Dendritic cell treated with granulocyte-macrophage colony-stimulating factor and Interleukin-4, amounts not matched to agents 40 ng/mL and 50 ng/mL, for 4 days (primary cell): ENCODE measurements at regions not wholly inside any gene's neighbourhood (a gene's known extent, or its start where the extent isn't known, plus 50 kb on each side); places are given as distances from the start of the nearest gene placed in this dataset.

Source experiments
- H3K27ac Mint-ChIP-seq: one replicate; pipeline ENCODE4 v1.8.0; 2022; ENCODE audit warnings: mild to moderate bottlenecking, mixed read lengths
- H3K27me3 Mint-ChIP-seq: one replicate; pipeline ENCODE4 v1.8.0; 2022; ENCODE audit warnings: mild to moderate bottlenecking, mixed read lengths
- H3K36me3 Mint-ChIP-seq: one replicate; pipeline ENCODE4 v1.8.0; 2022; ENCODE audit warnings: low read depth, mixed read lengths
- H3K4me1 Mint-ChIP-seq: one replicate; pipeline ENCODE4 v1.8.0; 2022; ENCODE audit warnings: low read depth, mixed read lengths
- H3K4me3 Mint-ChIP-seq: one replicate; pipeline ENCODE4 v1.8.0; 2022; ENCODE audit warnings: mild to moderate bottlenecking, moderate library complexity, mixed read lengths
- H3K9me3 Mint-ChIP-seq: one replicate; pipeline ENCODE4 v1.8.0; 2022; ENCODE audit warnings: mixed read lengths
- intact Hi-C: fragments of 100-400 bp; cut with micrococcal nuclease; formaldehyde crosslinking; loops from one replicate; pipeline ENCODE4 v1.15.0; 2022

GRCh38 chr5:58346041-58346440 is 113.8 kb downstream of the PLK2 start:
- H3K27me3 Mint-ChIP-seq: no peaks in the 10 kb centered on the region
- H3K9me3 Mint-ChIP-seq: no peaks in the 10 kb centered on the region
- H3K4me3 Mint-ChIP-seq: no peak overlapping the region
- no peak overlapping the region for H3K27ac Mint-ChIP-seq
- no peaks in the 10 kb centered on the region for H3K36me3 Mint-ChIP-seq
- intact Hi-C loops: no loop called here
- H3K4me1 Mint-ChIP-seq: no peaks in the 10 kb centered on the region

GRCh38 chr5:58341476-58341875 is 118.4 kb downstream of the PLK2 start:
- Mint-ChIP-seq H3K27me3 (no peaks in the 10 kb centered on the region), H3K9me3 (peaks cover 8% of the 10 kb centered on the region), H3K4me1 (no peaks in the 10 kb centered on the region), H3K36me3 (no peaks in the 10 kb centered on the region), H3K27ac (no peak overlapping the region), H3K4me3 (no peak overlapping the region)
- intact Hi-C loops: no loop called here

DNA sequence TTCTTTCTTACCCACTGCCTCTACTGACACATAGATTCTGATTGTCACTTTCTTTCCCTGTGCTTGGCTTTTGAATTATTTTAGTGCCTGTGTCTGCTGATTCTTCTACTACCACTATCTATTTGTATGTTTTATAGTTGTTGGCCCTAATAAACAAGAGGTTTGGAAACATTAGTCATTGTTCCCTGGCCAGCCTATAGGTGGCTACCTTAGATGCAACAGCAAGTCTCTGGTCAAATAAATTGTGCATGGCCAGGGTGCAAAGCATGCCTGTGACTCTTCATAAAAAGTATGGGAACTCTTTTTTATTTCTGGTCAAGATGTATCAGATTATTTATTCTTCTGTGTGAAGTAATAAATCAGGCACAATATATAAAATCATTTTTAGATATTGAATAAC is 124.4 kb downstream of the PLK2 start:
- no peak overlapping the region for H3K27ac Mint-ChIP-seq
- no peaks in the 10 kb centered on the region for H3K36me3 Mint-ChIP-seq
- H3K4me1 Mint-ChIP-seq: no peaks in the 10 kb centered on the region
- H3K9me3 Mint-ChIP-seq: peaks cover 20% of the 10 kb centered on the region
- no peak overlapping the region for H3K4me3 Mint-ChIP-seq
- intact Hi-C loops: no loop called here
- no peaks in the 10 kb centered on the region for H3K27me3 Mint-ChIP-seq

GRCh38 chr5:58334035-58334434 is 125.9 kb downstream of the PLK2 start:
- H3K4me1 Mint-ChIP-seq: no peaks in the 10 kb centered on the region
- H3K36me3 Mint-ChIP-seq: no peaks in the 10 kb centered on the region
- H3K9me3 Mint-ChIP-seq: peaks cover 20% of the 10 kb centered on the region
- no peak overlapping the region for H3K4me3 Mint-ChIP-seq
- H3K27me3 Mint-ChIP-seq: no peaks in the 10 kb centered on the region
- intact Hi-C loops: no loop called here
- H3K27ac Mint-ChIP-seq: no peak overlapping the region

- no peak overlapping the region for H3K27ac Mint-ChIP-seq
- no peaks in the 10 kb centered on the region for H3K36me3 Mint-ChIP-seq
- intact Hi-C loops: no loop called here
- no peak overlapping the region for H3K4me3 Mint-ChIP-seq
- H3K4me1 Mint-ChIP-seq: no peaks in the 10 kb centered on the region
- H3K27me3 Mint-ChIP-seq: no peaks in the 10 kb centered on the region
- H3K9me3 Mint-ChIP-seq: peaks cover 12% of the 10 kb centered on the region
Measured at GRCh38 chr5:58330781-58331180, 129.1 kb downstream of the PLK2 start.

GRCh38 chr5:58327289-58327688 is 132.6 kb downstream of the PLK2 start:
- H3K27ac Mint-ChIP-seq: no peak overlapping the region
- intact Hi-C loops: no loop called here

GRCh38 chr5:58326022-58326421 is 133.9 kb downstream of the PLK2 start:
- Mint-ChIP-seq H3K27ac (no peak overlapping the region), H3K9me3 (no peaks in the 10 kb centered on the region), H3K36me3 (no peaks in the 10 kb centered on the region), H3K4me1 (no peaks in the 10 kb centered on the region), H3K27me3 (no peaks in the 10 kb centered on the region), H3K4me3 (no peak overlapping the region)
- intact Hi-C loops: no loop called here

More at GRCh38 chr5:58327289-58327688, 132.6 kb downstream of the PLK2 start:
- Mint-ChIP-seq H3K27me3 (no peaks in the 10 kb centered on the region), H3K4me1 (no peaks in the 10 kb centered on the region), H3K36me3 (no peaks in the 10 kb centered on the region), H3K9me3 (peaks cover under 1% of the 10 kb centered on the region), H3K4me3 (no peak overlapping the region)

DNA sequence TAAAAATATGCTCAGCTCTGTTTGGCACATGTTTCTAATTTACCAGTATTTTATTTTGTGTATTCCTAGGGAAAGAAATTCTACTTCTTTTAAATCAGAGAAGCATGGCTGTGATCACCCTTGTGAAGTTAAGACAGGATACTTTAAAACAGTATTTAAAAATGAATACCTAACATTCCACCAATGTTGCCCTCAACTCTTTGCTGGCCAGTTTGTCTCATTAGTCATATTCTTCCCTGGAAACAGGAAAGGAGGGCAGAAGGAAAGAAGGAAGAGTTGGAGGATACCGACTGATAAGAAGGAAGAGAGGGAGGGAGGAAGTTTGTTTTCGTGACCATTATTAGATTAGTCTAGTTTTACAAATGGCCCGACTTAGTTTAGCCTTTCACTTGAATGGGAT is 137.4 kb downstream of the PLK2 start:
- H3K4me3 Mint-ChIP-seq: no peak overlapping the region

GRCh38 chr5:58318468-58318867 is 141.4 kb downstream of the PLK2 start:
- Mint-ChIP-seq H3K27ac (no peak overlapping the region), H3K36me3 (no peaks in the 10 kb centered on the region), H3K4me3 (no peak overlapping the region), H3K9me3 (no peaks in the 10 kb centered on the region), H3K4me1 (no peaks in the 10 kb centered on the region), H3K27me3 (no peaks in the 10 kb centered on the region)
- intact Hi-C loops: no loop called here

More for the DNA sequence above, 137.4 kb downstream of the PLK2 start:
- no peaks in the 10 kb centered on the region for H3K9me3 Mint-ChIP-seq
- H3K4me1 Mint-ChIP-seq: no peaks in the 10 kb centered on the region
- no peaks in the 10 kb centered on the region for H3K27me3 Mint-ChIP-seq
- H3K36me3 Mint-ChIP-seq: no peaks in the 10 kb centered on the region
- no peak overlapping the region for H3K27ac Mint-ChIP-seq
- intact Hi-C loops: no loop called here

- H3K4me1 Mint-ChIP-seq: no peaks in the 10 kb centered on the region
- no peak overlapping the region for H3K4me3 Mint-ChIP-seq
Measured at GRCh38 chr5:58317808-58318207, 142.1 kb downstream of the PLK2 start.

DNA sequence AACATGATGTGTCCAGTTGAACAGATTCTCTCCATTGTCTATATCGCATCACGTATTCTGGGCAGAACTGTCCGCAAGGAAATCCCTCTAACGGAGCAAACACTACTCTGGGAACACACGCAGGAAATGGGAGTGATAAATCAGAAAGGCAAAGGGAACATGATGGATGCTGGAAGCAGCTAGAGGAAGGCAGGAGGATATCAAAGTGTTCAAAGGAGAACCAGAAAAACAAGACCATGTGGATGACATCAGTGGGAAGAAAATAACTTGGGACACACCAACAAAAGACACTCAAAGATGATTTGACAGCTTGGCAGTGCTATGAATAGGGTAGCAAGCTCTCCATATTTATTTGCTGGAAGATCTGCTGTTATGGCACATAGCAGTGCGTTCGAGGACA is 142.9 kb downstream of the PLK2 start:
- intact Hi-C loops: no loop called here
- Mint-ChIP-seq H3K36me3 (no peaks in the 10 kb centered on the region), H3K4me3 (no peak overlapping the region), H3K9me3 (no peaks in the 10 kb centered on the region), H3K27ac (no peak overlapping the region), H3K27me3 (no peaks in the 10 kb centered on the region), H3K4me1 (no peaks in the 10 kb centered on the region)

More at GRCh38 chr5:58317808-58318207, 142.1 kb downstream of the PLK2 start:
- H3K36me3 Mint-ChIP-seq: no peaks in the 10 kb centered on the region
- intact Hi-C loops: no loop called here
- no peaks in the 10 kb centered on the region for H3K9me3 Mint-ChIP-seq
- no peak overlapping the region for H3K27ac Mint-ChIP-seq
- H3K27me3 Mint-ChIP-seq: no peaks in the 10 kb centered on the region

DNA sequence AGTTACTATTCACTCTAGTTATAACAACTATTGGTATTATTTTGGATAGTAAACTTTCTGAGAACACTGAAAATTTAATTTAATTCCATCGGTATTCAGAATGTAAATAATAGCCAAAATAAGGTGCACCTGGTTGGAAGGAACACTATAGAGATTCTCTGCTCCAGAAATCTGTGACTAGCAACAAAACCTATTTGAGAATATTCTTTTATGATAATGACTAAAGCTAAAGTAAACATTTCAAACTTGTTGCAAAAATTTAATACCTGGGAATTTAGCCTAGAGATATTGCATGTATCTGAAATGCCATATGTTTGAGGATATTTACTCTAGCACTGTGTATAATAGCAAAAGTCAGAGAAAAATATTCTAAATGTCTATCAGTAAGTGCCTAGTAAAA is 144.1 kb downstream of the PLK2 start:
- H3K36me3 Mint-ChIP-seq: no peaks in the 10 kb centered on the region
- intact Hi-C loops: no loop called here
- H3K27ac Mint-ChIP-seq: no peak overlapping the region
- no peaks in the 10 kb centered on the region for H3K4me1 Mint-ChIP-seq
- no peaks in the 10 kb centered on the region for H3K27me3 Mint-ChIP-seq
- no peaks in the 10 kb centered on the region for H3K9me3 Mint-ChIP-seq
- no peak overlapping the region for H3K4me3 Mint-ChIP-seq

DNA sequence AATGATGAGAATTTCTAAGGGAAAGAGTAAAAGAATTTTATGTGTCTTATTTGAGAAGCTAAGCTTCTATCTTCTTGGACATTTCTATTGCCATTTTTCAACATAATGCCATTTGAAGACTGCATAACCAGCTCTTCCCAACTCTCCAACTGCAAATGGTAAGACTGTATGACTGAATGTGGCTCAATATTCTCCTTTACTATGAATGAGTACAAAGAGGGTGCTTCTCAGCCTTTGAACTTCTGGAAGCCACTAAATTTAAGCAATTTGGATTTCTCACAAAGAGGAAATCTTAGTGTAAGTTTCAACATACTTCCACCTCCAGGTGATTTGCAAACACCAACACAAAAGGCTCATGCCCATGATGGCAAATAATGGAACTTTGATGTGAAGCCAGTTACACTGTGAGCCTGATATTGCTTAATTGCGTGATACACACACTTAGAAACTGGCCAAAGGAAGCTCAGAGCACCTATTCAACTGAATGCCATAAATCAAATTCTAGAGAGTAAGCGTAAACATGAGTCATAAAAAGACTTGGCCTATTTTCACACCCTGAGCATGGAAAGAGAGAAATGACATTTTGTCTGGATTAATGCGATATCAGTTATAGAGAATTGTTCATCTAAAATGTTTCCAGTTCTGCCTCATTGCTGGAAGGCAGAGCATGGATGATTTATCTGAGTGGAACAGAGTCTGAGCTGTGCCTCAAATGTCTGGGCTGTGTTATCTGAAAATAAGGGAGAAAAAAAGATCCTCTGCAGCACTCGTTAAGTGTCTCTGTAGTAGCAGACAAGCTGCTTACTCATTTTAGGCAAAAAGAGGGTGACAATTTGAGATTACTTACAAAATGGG is 145.3 kb downstream of the PLK2 start:
- no peaks in the 10 kb centered on the region for H3K9me3 Mint-ChIP-seq
- H3K27ac Mint-ChIP-seq: no peak overlapping the region
- H3K4me1 Mint-ChIP-seq: peaks cover 1% of the 10 kb centered on the region
- H3K36me3 Mint-ChIP-seq: no peaks in the 10 kb centered on the region
- no peaks in the 10 kb centered on the region for H3K27me3 Mint-ChIP-seq
- H3K4me3 Mint-ChIP-seq: no peak overlapping the region
- intact Hi-C loops: no loop called here

- Mint-ChIP-seq H3K9me3 (no peaks in the 10 kb centered on the region), H3K27me3 (no peaks in the 10 kb centered on the region), H3K4me1 (peaks cover 5% of the 10 kb centered on the region), H3K36me3 (no peaks in the 10 kb centered on the region), H3K4me3 (no peak overlapping the region), H3K27ac (no peak overlapping the region)
- intact Hi-C loops: no loop called here
Measured at GRCh38 chr5:58312299-58312698, 147.6 kb downstream of the PLK2 start.

DNA sequence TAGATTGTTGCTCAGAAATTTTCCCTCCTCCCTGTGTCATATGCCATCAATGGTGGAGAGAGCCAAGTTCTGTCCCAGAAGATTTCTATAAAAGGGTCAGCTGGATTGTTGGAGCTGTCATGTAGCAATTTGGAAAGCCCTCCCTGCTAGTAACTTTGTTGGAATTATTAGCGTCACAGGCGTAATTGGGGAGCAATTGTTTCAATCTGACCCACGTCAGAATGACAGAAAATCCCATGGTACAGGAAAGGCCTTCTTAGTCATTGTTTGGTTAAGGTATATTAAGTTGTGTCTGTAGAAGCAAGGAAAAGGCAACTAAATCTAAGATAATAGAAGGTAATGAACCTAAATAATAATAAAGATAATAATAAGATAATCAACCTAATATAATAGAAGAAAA is 148.4 kb downstream of the PLK2 start:
- Mint-ChIP-seq H3K9me3 (no peaks in the 10 kb centered on the region), H3K27me3 (no peaks in the 10 kb centered on the region), H3K36me3 (no peaks in the 10 kb centered on the region), H3K27ac (no peak overlapping the region), H3K4me3 (no peak overlapping the region), H3K4me1 (peaks cover 5% of the 10 kb centered on the region)
- intact Hi-C loops: no loop called here
